ENCODE measurements at regions not wholly inside any gene's neighbourhood (a gene's known extent, or its start where the extent isn't known, plus 50 kb on each side); places are given as distances from the start of the nearest gene placed in this dataset.

DNA sequence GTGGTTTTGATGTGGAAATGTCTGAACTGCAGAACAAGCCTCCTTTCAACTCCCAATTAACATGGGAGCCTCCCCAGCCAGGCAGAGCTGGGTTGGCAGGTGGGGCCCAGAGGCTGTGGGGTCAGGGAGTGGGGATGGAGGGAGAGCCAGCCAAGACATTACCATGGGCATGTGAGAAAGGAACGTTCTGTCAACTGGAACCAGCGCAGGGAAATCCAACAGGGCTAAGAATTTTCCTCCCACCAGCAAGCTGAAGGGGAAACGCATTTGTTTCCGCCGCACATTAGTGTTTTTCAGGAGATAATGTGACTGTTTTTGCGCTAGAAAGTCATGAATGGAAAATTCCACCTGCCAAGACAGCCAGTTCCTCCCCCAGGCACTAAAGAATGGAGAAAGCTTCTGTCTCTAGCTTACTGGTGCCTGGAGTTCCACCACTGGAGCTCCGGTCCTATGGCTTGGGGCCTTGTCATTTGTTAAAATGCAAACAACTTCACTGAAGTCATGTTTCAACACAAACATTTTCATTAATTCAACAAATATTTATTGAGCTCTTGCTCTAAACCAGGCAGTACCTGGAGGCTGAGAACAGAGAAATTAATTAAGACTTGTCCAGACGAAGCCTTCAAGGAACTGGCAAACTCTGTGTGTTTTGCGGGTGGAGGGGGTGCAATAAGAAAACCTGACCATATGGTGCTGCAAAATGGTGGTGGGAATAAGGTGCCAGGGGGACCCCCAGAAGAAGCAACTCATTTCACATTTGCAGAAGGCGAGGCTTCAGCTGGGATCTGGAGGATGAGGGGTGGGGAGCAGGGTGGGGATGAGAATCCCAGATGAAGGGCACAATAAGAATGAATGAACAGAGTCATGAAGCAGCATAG is 305.1 kb downstream of the MATN1 start:
- TF ChIP-seq CTCF (IDR thresholded peaks at IDR 0.05; ENCODE audit: low read depth, low read length, poor library complexity, severe bottlenecking) (no peak), EZH2phosphoT487 (IDR thresholded peaks at IDR 0.05; ENCODE audit: borderline replicate concordance, low read length) (no peak)
